GM12892 (cell line): ENCODE measurements at regions not wholly inside any gene's neighbourhood (a gene's known extent, or its start where the extent isn't known, plus 50 kb on each side); places are given as distances from the start of the nearest gene placed in this dataset.

ENCODE experiments used
- DNase-seq: peaks from one replicate; pipeline ENCODE4 v3.0.0; 2011; ENCODE audit not compliant: insufficient read length
- FAIRE-seq: peaks from 2 replicates; lab custom pipeline; 2011; peaks lifted over from hg19 to GRCh38; lab: Jason Lieb, UNC
- POLR2A ChIP-seq: IDR thresholded peaks from 2 replicates; pipeline ENCODE4 v1.6.1; 2011; ENCODE audit warnings: low read depth, low read length, control low read depth
- POLR2AphosphoS5 ChIP-seq: IDR thresholded peaks from 2 replicates; pipeline ENCODE4 v1.6.1; 2011; ENCODE audit warnings: low read depth, low read length, control low read depth
- TAF1 ChIP-seq: IDR thresholded peaks from 2 replicates; pipeline ENCODE4 v1.6.1; 2011; ENCODE audit warnings: low read depth, mild to moderate bottlenecking, control low read depth, low read length, borderline replicate concordance

DNA sequence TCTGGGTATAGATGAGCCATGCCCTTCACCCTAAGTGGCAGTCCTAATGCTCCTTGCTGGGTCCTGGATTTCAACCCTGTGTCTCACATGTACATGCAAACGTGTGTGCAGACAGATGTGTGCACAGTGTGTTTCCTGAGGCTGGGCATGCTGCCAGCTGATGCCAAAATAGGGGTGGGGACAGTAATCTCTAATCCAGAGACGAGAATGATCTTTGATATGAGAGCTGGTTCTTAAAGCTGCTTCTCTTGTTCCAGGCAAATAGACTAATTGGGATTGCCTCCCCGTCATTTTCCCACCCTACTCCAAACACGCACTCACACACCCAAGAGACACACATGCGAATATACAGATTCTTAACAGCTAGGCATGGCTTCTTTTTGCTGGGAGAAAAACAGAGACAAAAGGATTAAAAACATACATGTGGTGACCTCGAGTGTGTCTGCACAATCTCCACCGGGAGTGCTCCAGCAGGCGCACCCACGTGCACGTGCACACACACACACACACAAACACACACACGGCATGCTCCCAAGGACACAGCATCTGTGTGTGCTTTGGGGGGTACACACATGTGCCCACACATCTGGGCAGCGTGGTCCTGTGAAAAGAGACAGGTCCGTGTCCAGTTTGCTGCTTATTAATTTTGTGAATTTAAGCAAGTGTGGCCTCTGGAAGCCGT, 102.1 kb upstream of the ZBTB40 start:
- TF ChIP-seq POLR2AphosphoS5: no peak
- DNase-seq: no peak
- no peak for FAIRE-seq

- FAIRE-seq (no peak), DNase-seq (no peak)
- no peak for TF ChIP-seq TAF1
- TF ChIP-seq POLR2A: no peak
- no peak for TF ChIP-seq POLR2AphosphoS5
Measured at GRCh38 chr1:22350171-22350923, 101.3 kb upstream of the ZBTB40 start.

DNA sequence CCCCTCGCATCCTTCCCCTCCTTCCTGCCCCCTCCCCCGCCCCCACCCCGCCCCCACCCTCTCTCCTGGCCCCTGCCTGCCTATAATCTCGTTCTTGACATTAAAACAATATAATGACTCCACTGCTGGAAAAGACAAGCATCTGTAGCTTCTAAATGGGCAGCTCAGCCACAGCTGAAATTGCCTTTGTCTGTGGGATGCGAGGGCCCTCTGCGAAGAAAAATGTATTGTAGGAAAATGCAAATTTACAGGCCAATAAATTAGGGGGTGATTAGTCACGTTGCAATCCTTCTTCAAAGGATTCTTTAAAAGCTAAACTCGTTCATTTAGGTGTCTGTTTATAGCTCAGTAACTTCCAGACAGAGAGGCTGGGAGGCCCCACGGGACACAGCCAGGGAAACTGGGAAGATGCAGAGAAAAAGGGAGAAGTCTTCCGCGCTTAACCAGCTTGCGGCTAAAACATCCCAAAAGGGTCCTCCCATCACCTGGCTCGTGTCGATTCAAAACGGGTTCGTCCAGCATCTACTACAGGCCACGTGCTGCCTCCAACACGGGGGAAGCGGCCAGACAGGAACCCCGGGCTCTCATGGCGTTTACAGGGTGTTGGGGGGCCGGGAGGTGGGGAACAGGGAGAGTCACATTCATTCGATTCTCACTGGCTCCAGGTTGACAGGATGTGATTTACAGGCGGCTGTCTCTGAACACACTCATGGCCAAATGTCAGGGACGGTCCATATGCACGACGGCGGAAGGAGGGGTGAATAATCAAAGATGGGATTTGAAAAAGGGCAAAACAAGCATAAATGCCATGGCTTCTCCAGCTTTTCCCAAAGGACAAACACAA, 100.5 kb upstream of the ZBTB40 start:
- no peak for FAIRE-seq
- TF ChIP-seq POLR2A (no peak), POLR2AphosphoS5 (no peak), TAF1 (no peak)

DNA sequence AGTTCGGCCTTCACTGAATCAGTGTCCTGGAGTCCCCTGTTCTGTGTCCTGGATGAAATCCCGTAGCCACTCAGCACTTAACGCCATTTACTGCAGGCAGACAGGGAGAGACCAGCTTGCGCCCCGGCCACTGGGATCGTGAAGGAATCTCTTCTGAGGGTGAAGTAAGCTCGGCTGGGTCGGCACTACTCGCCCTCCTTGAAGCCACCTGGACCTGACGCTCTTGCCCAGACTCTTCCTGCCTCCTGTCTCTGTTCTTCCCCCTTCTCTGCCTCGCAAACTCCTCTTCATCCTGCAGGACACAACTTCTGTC, 99.9 kb upstream of the ZBTB40 start:
- no peak for DNase-seq
- TF ChIP-seq POLR2A (no peak), POLR2AphosphoS5 (no peak), TAF1 (no peak)
- no peak for FAIRE-seq

More for the DNA sequence above, 100.5 kb upstream of the ZBTB40 start:
- no peak for DNase-seq

DNA sequence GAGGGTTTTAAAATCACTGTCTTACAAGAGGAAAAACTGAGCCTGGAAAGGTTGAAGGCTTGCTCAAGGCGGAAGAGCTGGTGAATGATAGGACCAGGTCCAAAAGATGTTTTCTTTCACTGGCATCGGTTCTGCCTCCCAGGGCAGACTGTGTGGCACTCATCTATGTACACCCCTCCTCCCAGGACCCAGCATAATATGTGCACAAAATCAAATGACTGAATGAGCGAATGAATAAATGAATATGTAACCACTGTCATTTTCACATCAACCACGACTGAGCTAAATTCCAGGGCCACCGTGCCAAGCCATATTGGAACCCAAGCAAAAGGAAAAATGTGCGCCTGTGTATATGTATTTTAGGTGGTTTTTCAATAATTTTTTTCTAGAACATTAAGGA, 99.3 kb upstream of the ZBTB40 start:
- TF ChIP-seq TAF1 (no peak), POLR2AphosphoS5 (no peak), POLR2A (no peak)
- DNase-seq (no peak), FAIRE-seq (no peak)

GRCh38 chr1:22352896-22353295, 98.8 kb upstream of the ZBTB40 start:
- no peak for TF ChIP-seq TAF1
- no peak for TF ChIP-seq POLR2A
- no peak for TF ChIP-seq POLR2AphosphoS5
- DNase-seq (no peak), FAIRE-seq (no peak)

- FAIRE-seq: no peak
- no peak for DNase-seq
- TF ChIP-seq POLR2A (no peak), TAF1 (no peak), POLR2AphosphoS5 (no peak)
Measured at GRCh38 chr1:22359427-22359826, 92.2 kb upstream of the ZBTB40 start.

DNA sequence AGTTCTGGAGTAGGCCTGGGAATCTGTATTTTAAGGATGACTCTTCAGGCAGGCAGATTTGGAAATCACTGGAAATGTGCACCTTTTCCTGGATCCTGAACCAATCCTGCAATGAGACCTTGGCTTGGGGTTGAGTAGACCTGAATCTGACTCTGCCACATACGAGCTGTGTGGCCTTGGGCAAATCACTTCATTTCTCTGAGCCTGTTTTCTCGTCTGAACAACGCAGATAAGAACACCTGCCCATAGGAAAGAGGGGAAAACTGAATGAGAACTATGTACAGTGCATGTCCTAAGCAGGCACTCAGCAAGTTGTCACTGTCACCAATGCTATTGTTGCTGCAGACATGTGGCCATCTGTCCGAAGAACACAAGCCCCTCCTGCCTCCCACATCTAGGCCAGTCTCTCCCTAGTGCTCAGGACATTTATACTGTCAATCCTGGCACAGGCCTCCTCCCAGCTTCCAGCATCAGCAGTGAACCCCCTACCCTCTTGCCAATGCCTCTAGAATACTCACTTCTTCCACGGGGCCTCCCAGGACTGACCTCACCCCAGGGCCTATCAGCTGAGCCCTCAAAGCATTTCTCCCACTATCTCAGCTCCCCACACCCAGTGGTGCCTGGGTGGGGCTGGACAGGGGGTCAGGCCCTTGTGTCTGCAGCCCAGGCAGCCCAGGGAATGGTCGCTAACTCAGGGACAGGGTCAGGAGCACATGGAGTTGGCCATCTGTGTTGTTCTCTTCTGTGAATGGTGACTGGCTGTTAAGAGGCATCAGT, 88.8 kb upstream of the ZBTB40 start:
- DNase-seq (no peak), FAIRE-seq (no peak)
- no peak for TF ChIP-seq POLR2AphosphoS5
- no peak for TF ChIP-seq TAF1
- TF ChIP-seq POLR2A: no peak

- no peak for TF ChIP-seq POLR2AphosphoS5
- no peak for TF ChIP-seq POLR2A
- TF ChIP-seq TAF1: no peak
- FAIRE-seq (no peak), DNase-seq (no peak)
Measured at GRCh38 chr1:22363403-22364325, 88.0 kb upstream of the ZBTB40 start.

GRCh38 chr1:22364326-22364650, 87.4 kb upstream of the ZBTB40 start:
- TF ChIP-seq POLR2AphosphoS5 (no peak), TAF1 (no peak), POLR2A (no peak)
- no peak for FAIRE-seq
- no peak for DNase-seq
